Right renal pelvis (tissue), 4 donors: ENCODE measurements at regions not wholly inside any gene's neighbourhood (a gene's known extent, or its start where the extent isn't known, plus 50 kb on each side); places are given as distances from the start of the nearest gene placed in this dataset.
"Not testable (repeated sequence)": the region's sequence is repeated elsewhere in the genome, so short reads cannot be mapped to it uniquely, and the experiment has no call there.

ENCODE experiments used
- DNase-seq, 4 donors: peaks; one replicate each; pipeline ENCODE4 v3.0.0-alpha.2; 2013; ENCODE audit warnings: low read depth in 4 of 4, low spot score in 3 of 4, missing footprints in 1 of 4

- not testable (repeated sequence) for DNase-seq
Observed at GRCh38 chr4:4021161-4021560, 205.6 kb downstream of the OTOP1 start.

GRCh38 chr4:4026708-4027107 is 200.0 kb downstream of the OTOP1 start:
- DNase-seq = not testable (repeated sequence)

GRCh38 chr4:4028752-4029151 is 198.0 kb downstream of the OTOP1 start:
- DNase-seq = not testable (repeated sequence)

- DNase-seq = not testable (repeated sequence)
Observed at GRCh38 chr4:4030509-4030908, 196.2 kb downstream of the OTOP1 start.

- not testable (repeated sequence) for DNase-seq
Observed at GRCh38 chr4:4031446-4032135, 195.1 kb downstream of the OTOP1 start.

- not testable (repeated sequence) for DNase-seq
Observed at GRCh38 chr4:4032364-4032763, 194.4 kb downstream of the OTOP1 start.

GRCh38 chr4:4032801-4033605 is 193.7 kb downstream of the OTOP1 start:
- DNase-seq = peak in 1 of 4 donors; percentile 6

GRCh38 chr4:4037399-4038138 is 189.2 kb downstream of the OTOP1 start:
- not testable (repeated sequence) for DNase-seq

- not testable (repeated sequence) for DNase-seq
Observed at GRCh38 chr4:4045823-4046222, 180.9 kb downstream of the OTOP1 start.

- DNase-seq = peak in 1 of 4 donors; percentile 8
Observed at GRCh38 chr4:4046686-4047085, 180.0 kb downstream of the OTOP1 start.

- DNase-seq = not testable (repeated sequence)
Observed at GRCh38 chr4:4047202-4047601, 179.5 kb downstream of the OTOP1 start.

GRCh38 chr4:4048227-4048626 is 178.5 kb downstream of the OTOP1 start:
- DNase-seq = not testable (repeated sequence)

- not testable (repeated sequence) for DNase-seq
Observed at GRCh38 chr4:4050781-4051180, 175.9 kb downstream of the OTOP1 start.

GRCh38 chr4:4052933-4053332 is 173.8 kb downstream of the OTOP1 start:
- DNase-seq = not testable (repeated sequence)

- not testable (repeated sequence) for DNase-seq
Observed at GRCh38 chr4:4057226-4057625, 169.5 kb downstream of the OTOP1 start.

- not testable (repeated sequence) for DNase-seq
Observed at GRCh38 chr4:4084171-4084570, 142.6 kb downstream of the OTOP1 start.

GRCh38 chr4:4089716-4090419 is 136.9 kb downstream of the OTOP1 start:
- not testable (repeated sequence) for DNase-seq

GRCh38 chr4:4090720-4091119 is 136.0 kb downstream of the OTOP1 start:
- DNase-seq = not testable (repeated sequence)

- not testable (repeated sequence) for DNase-seq
Observed at GRCh38 chr4:4092159-4092558, 134.6 kb downstream of the OTOP1 start.

GRCh38 chr4:4099610-4100009 is 127.1 kb downstream of the OTOP1 start:
- DNase-seq = not testable (repeated sequence)
